GM12865 (cell line): ENCODE measurements at regions not wholly inside any gene's neighbourhood (a gene's known extent, or its start where the extent isn't known, plus 50 kb on each side); places are given as distances from the start of the nearest gene placed in this dataset.
"Not testable (repeated sequence)": the region's sequence is repeated elsewhere in the genome, so short reads cannot be mapped to it uniquely, and the experiment has no call there.

Experiments
- DNase-seq: peaks from one replicate; pipeline ENCODE4 v3.0.0; 2010; ENCODE audit warnings: low read depth
- H3K4me3 ChIP-seq: 2 replicates; pipeline ENCODE4 v1.5.1; 2011; ENCODE audit warnings: mild to moderate bottlenecking, low read depth, low read length, control low read depth
- TF ChIP-seq, protein P1 (sequence below): IDR thresholded peaks from 2 replicates; pipeline ENCODE4 v1.5.1; 2011; ENCODE audit warnings: low read length, control low read depth, low read depth, inconsistent platforms; ENCODE audit not compliant: insufficient read depth; ENCODE audit errors: missing control alignments

DNA sequence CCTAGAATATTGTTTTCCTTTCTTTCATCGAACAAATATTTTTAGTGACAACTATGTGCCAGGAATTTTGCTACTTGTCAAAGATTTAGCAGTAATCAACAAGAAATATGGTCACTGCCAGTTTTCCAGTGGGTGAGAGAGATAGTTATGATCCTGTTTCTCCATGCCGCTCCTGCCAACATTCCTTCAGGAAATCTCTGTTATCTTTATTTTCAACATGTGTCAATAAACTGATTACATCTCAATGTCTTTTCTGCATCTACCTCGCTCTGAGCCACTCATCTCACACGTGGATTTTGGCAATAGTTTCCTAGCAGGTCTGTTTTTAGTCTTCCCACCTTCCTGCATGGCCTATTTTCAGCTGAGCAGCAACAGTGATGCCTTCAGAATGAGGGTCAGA is 650.0 kb upstream of the STXBP6 start:
- no peak for DNase-seq
- TF ChIP-seq, protein P1, sequence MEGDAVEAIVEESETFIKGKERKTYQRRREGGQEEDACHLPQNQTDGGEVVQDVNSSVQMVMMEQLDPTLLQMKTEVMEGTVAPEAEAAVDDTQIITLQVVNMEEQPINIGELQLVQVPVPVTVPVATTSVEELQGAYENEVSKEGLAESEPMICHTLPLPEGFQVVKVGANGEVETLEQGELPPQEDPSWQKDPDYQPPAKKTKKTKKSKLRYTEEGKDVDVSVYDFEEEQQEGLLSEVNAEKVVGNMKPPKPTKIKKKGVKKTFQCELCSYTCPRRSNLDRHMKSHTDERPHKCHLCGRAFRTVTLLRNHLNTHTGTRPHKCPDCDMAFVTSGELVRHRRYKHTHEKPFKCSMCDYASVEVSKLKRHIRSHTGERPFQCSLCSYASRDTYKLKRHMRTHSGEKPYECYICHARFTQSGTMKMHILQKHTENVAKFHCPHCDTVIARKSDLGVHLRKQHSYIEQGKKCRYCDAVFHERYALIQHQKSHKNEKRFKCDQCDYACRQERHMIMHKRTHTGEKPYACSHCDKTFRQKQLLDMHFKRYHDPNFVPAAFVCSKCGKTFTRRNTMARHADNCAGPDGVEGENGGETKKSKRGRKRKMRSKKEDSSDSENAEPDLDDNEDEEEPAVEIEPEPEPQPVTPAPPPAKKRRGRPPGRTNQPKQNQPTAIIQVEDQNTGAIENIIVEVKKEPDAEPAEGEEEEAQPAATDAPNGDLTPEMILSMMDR: no peak
- H3K4me3 ChIP-seq: no peak overlapping the region

DNA sequence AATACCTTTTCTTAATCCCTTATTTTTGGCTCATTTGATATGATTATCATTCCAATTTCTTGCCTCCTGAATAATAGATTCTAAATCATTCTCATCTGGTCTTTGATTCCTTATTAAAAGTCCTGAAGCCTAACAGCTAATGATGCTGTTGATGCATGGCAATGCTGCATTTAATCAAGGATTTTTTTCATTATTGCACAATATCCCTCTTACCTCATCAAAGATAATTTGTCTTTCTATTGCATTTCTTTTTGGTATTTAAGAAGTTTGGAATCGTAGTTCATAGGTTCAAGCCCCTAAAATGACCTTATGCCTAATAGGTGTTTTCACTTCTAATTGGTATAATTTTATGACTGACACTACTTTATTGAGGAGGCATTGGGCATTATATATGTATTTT is 648.2 kb upstream of the STXBP6 start:
- TF ChIP-seq, protein P1: no peak
- no peak for DNase-seq
- H3K4me3 ChIP-seq: no peak overlapping the region

DNA sequence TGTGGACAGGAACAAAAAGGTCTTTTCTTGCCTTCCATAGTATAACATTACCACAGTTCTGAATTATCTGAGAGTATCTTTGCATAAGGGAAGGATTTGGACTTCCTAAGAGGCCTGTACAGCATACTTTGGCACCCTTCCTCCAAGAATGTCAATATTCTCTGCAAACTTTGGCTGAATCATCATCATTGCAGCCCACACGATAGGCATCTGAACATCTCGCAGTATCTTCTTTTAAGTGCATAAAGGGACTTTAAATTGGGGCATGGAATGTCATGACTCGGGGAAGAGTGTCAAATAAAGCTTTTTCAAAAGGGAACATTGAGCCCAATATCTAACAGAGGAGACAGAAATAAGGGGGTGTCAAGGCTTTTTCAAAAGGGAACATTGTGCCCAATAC is 646.2 kb upstream of the STXBP6 start:
- TF ChIP-seq, protein P1: no peak
- DNase-seq: no peak
- H3K4me3 ChIP-seq: no peak overlapping the region

DNA sequence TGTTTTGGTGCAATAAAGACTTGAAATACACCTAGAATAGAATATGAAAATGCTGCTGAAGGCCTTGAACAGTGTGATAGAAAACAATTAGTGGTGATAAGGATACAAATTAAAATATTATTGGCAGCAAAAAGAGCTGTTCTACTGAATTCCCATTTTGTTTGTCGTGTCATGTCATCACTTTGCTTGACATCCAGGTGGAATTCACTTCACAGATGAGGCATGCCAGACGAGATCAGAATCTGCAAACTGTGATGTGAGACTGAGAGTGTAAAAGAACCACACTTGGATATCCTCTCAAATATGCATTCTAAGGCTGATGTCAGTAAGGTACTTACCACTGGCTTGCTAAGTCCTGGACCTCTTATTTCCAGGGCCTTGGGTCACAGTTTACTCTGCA is 635.1 kb upstream of the STXBP6 start:
- TF ChIP-seq, protein P1: no peak
- H3K4me3 ChIP-seq: no peak overlapping the region
- DNase-seq: no peak

DNA sequence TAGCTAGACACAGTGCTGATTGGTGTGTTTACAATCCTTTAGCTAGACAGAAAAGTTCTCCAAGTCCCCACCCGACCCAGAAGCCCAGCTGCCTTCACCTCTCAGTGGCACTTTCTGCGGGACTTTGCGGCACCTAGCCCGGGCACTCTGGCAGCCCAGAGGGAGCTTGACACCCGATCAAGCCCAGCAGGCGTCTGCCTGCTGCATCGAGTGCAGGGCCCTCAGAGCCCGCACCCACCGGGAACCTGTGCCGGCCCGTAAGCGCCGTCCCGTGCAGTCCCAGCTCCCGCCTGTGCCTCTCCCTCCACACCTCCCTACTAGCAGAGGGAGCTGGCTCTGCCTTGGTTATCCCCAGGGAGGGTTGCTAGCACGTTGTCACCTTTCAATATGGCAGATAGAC is 631.0 kb upstream of the STXBP6 start:
- H3K4me3 ChIP-seq: no peak overlapping the region
- no peak for DNase-seq
- TF ChIP-seq, protein P1: no peak

DNA sequence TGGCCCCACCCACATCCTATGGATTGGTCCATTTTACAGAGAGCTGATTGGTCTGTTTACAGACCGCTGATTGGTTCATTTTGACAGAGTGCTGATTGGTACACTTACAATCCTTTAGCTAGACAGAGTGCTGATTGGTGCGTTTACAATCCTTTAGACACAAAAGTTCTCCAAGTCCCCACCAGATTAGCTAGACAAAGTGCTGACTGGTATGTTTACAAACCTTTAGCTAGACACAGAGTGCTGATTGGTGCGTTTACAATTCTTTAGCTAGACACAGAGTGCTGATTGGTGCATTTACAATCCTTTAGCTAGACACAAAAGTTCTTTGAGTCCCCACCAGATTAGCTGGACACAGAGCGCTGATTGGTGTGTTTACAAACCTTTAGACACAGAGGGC is 630.6 kb upstream of the STXBP6 start:
- not testable (repeated sequence) for H3K4me3 ChIP-seq, DNase-seq

DNA sequence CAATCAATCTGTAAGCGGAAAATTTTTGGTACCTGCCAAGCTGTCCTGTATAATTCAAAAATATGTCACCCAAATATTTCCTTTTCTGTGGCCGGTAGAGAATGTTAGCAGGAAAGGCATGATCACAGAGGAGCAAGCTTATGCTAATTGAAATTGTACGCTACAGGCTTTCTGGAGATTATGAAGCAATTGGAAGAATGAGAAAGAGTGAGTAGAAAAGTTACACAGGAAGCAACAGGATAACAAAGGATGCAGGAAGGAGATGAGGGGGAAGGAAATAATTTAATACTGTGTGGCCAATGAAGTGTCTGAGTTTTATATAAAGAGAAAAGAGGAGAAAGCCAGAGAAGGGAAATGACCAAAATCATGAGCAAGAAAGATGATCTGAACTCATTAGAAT is 627.2 kb upstream of the STXBP6 start:
- no peak overlapping the region for H3K4me3 ChIP-seq
- no peak for DNase-seq
- TF ChIP-seq, protein P1: no peak

DNA sequence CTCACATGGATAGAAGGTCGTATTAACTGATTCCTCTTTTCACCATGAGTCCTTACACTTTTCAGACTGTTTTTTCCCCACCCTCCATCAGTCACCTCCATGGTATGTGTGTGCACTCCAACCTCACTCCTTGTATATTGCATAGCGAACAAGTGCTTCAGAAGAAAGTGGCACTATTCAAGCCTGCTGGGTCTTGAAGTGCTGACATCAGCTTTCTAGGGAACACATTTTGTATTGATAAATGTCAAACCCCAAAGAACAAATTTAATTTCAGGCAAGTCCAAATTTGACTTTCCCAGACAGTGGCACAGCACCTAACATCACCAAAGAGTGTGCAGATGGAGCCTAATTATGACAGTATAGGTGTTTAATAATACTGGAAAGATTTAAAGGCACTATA is 617.4 kb upstream of the STXBP6 start:
- H3K4me3 ChIP-seq: no peak overlapping the region
- no peak for DNase-seq
- TF ChIP-seq, protein P1: no peak
